Stimulated activated naive CD8-positive, alpha-beta T cell treated with anti-CD3 and anti-CD28 coated beads, Interleukin-15, Interleukin-2, amounts not matched to agents 100 ng/mL and 50 ng/mL, for 24 hours (primary cell): ENCODE measurements at regions not wholly inside any gene's neighbourhood (a gene's known extent, or its start where the extent isn't known, plus 50 kb on each side); places are given as distances from the start of the nearest gene placed in this dataset.

ENCODE experiments used
- H3K27ac Mint-ChIP-seq: one replicate; pipeline ENCODE4 v1.8.0; 2021; ENCODE audit warnings: mild to moderate bottlenecking, mixed read lengths
- H3K27me3 Mint-ChIP-seq: one replicate; pipeline ENCODE4 v1.8.0; 2021; ENCODE audit warnings: mixed read lengths
- H3K36me3 Mint-ChIP-seq: one replicate; pipeline ENCODE4 v1.8.0; 2021; ENCODE audit warnings: low read depth, mixed read lengths
- H3K4me1 Mint-ChIP-seq: one replicate; pipeline ENCODE4 v1.8.0; 2021; ENCODE audit warnings: low read depth, mixed read lengths
- H3K4me3 Mint-ChIP-seq: one replicate; pipeline ENCODE4 v1.8.0; 2021; ENCODE audit warnings: mild to moderate bottlenecking, mixed read lengths
- H3K9me3 Mint-ChIP-seq: one replicate; pipeline ENCODE4 v1.8.0; 2021; ENCODE audit warnings: mixed read lengths

- Mint-ChIP-seq H3K9me3 (no peaks in the 10 kb centered on the region), H3K27me3 (no peaks in the 10 kb centered on the region), H3K4me3 (no peak overlapping the region), H3K27ac (no peak overlapping the region), H3K4me1 (peaks cover 6% of the 10 kb centered on the region), H3K36me3 (no peaks in the 10 kb centered on the region)
These were observed 142.2 kb upstream of the CACNA1E start for GRCh38 chr1:181341026-181341632.

DNA sequence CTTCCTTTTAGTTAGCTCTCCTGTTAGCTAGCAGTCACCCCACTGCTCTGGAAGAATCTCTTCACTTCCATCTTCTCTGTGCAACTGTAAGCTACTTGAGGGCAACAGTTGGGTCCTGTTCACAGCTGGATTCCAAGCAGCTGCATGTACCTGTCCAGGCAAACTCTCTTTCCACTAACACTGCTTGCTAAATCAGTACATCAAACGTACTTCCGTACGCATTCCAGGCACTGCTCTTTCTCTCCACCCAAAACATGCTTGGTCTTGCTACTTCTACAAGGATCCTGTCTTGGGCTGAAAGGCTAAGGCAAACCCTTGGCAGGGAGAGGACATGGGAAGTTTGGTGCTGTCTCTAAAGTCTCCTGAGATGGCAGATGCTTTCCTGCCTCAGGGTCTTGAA is 139.2 kb upstream of the CACNA1E start:
- no peaks in the 10 kb centered on the region for H3K36me3 Mint-ChIP-seq
- H3K9me3 Mint-ChIP-seq: no peaks in the 10 kb centered on the region
- no peak overlapping the region for H3K27ac Mint-ChIP-seq
- H3K4me3 Mint-ChIP-seq: no peak overlapping the region
- H3K4me1 Mint-ChIP-seq: peaks cover 12% of the 10 kb centered on the region
- no peaks in the 10 kb centered on the region for H3K27me3 Mint-ChIP-seq

- Mint-ChIP-seq H3K27ac (no peak overlapping the region), H3K4me1 (peaks cover 12% of the 10 kb centered on the region), H3K4me3 (no peak overlapping the region), H3K36me3 (no peaks in the 10 kb centered on the region), H3K27me3 (no peaks in the 10 kb centered on the region), H3K9me3 (no peaks in the 10 kb centered on the region)
These were observed 138.2 kb upstream of the CACNA1E start for GRCh38 chr1:181345146-181345545.

DNA sequence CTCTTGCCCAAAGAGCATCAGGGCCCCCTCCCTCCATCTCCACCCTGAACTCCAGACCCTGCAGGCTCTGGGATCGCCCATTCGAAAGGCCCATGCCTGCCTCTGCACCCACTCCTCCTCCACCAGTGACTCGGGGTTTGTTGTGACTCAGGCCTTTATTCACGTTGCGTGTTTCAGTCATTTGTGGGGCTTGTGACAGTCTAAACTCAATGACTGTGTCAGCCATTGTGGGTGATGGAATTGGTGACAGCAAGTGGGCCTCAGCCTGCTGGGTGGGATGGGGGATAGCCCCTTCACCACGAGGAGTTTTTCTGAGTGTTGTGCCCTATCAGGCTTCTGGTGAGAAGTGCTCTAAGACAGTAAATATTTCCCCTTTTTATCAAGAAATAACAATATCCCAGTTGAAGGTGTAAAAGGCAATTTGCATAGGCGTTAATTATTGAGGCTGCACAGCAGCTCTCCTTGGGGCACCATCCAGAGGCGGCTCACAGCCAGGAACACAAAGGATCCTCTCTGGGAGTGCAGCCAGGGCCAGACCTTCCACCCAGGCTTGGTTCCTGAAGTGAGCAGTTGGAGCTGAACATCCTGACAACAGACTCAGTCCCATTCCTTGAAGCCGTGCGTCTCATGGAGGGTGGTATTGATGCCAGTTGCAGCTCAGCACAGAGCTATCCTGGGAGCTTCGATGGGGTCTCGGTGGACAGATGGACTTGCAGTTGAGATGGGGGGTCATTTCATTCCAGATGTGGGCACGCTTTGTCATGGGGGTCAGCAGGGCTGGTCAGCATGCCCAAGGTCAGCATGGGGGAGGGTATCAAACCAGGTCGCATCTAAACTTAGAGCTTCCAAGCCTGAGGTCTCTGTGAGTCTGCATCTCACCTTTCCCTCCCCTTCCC is 135.6 kb upstream of the CACNA1E start:
- Mint-ChIP-seq H3K36me3 (no peaks in the 10 kb centered on the region), H3K27ac (no peak overlapping the region), H3K4me1 (peaks cover 12% of the 10 kb centered on the region), H3K27me3 (no peaks in the 10 kb centered on the region), H3K4me3 (no peak overlapping the region), H3K9me3 (no peaks in the 10 kb centered on the region)

DNA sequence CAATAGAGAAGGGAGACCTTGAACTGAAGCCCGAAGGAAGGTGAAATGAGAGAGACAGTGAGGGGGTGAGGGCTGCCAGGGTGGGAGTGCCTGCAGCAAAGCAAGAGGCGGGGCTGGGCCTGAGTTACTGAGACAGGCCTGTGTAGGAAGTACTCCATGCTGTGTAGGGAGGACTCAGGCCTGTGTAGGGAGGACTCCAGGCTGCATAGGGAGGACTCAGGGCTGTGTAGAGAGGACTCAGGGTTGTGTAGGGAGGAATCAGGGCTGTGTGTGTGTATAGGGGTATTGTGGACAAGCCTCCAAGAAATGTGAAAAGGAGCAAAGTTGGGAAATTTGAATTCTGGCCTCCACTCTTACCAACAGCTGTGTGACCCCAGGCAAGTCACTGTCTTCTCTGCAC is 133.8 kb upstream of the CACNA1E start:
- no peaks in the 10 kb centered on the region for H3K9me3 Mint-ChIP-seq
- H3K27me3 Mint-ChIP-seq: no peaks in the 10 kb centered on the region
- H3K27ac Mint-ChIP-seq: no peak overlapping the region
- H3K4me3 Mint-ChIP-seq: no peak overlapping the region
- H3K4me1 Mint-ChIP-seq: peaks cover 6% of the 10 kb centered on the region
- no peaks in the 10 kb centered on the region for H3K36me3 Mint-ChIP-seq

DNA sequence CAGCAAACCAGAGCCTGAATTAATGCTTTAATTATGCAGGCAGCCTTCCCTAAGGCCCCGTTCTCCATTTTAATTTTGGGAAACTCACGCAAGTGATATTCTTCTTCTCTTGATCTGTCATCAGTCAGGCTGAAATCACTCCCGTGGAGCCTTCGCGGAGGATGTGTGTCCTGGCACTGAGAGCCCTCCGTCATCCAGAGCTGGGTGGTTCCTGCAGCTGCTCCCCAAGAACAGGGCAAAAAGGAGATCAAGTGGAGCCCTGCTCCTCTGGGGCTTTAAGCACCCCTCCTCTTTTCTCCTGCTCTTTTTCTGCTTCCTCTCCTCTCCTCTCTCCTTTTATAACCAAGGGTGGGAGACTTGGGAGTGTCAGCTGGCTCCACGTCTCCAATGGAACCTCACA is 133.2 kb upstream of the CACNA1E start:
- Mint-ChIP-seq H3K9me3 (no peaks in the 10 kb centered on the region), H3K27ac (no peak overlapping the region), H3K4me1 (peaks cover 6% of the 10 kb centered on the region), H3K4me3 (no peak overlapping the region), H3K27me3 (no peaks in the 10 kb centered on the region), H3K36me3 (no peaks in the 10 kb centered on the region)

DNA sequence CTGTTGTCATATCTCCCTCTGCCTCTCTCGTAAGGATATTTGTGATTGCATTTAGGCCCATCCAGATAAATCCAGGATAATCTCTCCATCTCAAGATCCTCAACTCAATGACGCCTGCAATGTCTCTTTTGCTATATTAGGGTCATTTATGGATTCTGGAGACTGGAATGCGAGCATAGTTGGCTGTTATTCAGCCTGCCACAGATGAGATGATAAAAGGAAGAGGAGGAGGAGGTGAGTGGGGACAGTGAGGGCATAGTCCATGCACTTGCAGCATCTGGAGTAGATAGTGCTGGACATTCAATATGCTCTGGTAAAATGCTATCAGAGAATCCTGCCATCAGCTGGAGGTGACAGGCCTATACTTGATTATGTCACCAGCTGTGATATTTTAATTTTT is 131.6 kb upstream of the CACNA1E start:
- Mint-ChIP-seq H3K36me3 (no peaks in the 10 kb centered on the region), H3K27ac (no peak overlapping the region), H3K4me1 (peaks cover 6% of the 10 kb centered on the region)

DNA sequence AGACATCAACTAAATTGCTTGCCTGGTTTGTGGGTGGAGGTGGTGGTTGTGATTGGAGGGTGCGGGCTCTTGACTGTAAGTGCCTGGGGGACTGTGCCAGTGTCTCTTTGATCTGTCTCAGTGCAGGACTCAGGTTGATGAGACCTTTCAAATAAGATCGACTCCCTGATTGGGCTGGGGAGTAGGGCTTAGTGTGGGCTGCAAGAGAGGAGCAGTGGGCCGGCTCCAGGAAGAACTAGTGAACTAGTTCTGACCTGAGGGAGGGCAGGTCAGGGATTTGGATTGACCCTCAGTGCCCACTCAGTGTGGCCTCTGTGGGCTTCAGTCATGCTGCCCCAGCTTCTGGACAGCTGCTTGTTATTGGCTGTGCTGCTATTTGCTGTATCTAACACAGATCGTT is 130.6 kb upstream of the CACNA1E start:
- no peaks in the 10 kb centered on the region for H3K36me3 Mint-ChIP-seq
- no peak overlapping the region for H3K4me3 Mint-ChIP-seq
- no peaks in the 10 kb centered on the region for H3K9me3 Mint-ChIP-seq
- H3K27ac Mint-ChIP-seq: no peak overlapping the region
- H3K4me1 Mint-ChIP-seq: peaks cover under 1% of the 10 kb centered on the region
- no peaks in the 10 kb centered on the region for H3K27me3 Mint-ChIP-seq

More for the DNA sequence above, 131.6 kb upstream of the CACNA1E start:
- Mint-ChIP-seq H3K4me3 (no peak overlapping the region), H3K27me3 (no peaks in the 10 kb centered on the region), H3K9me3 (no peaks in the 10 kb centered on the region)

DNA sequence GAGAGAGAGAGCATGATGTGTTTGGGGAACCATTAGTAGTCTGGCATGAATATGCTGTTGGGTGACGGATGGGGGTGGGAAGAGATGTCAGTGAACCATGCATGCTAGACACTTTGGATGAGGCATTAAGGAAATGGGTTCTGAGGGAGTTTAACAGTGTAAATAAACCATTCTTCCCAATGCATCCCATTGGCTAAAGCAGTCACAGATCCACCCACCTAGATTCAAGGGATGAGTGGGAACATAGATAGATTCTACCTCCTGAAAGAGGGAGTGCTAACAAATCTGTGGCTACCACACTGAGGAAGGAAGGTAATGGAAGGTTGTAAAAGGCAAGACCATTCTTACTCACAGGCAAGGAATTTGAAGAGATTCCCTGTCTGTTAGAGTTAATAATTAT is 129.8 kb upstream of the CACNA1E start:
- Mint-ChIP-seq H3K9me3 (no peaks in the 10 kb centered on the region), H3K4me1 (no peaks in the 10 kb centered on the region), H3K36me3 (no peaks in the 10 kb centered on the region), H3K27me3 (no peaks in the 10 kb centered on the region), H3K4me3 (no peak overlapping the region), H3K27ac (no peak overlapping the region)

- H3K4me3 Mint-ChIP-seq: no peak overlapping the region
- no peaks in the 10 kb centered on the region for H3K27me3 Mint-ChIP-seq
- H3K4me1 Mint-ChIP-seq: no peaks in the 10 kb centered on the region
- H3K36me3 Mint-ChIP-seq: no peaks in the 10 kb centered on the region
- no peak overlapping the region for H3K27ac Mint-ChIP-seq
- H3K9me3 Mint-ChIP-seq: no peaks in the 10 kb centered on the region
These were observed 128.5 kb upstream of the CACNA1E start for GRCh38 chr1:181354865-181355264.

GRCh38 chr1:181356505-181357340 is 126.6 kb upstream of the CACNA1E start:
- H3K27me3 Mint-ChIP-seq: no peaks in the 10 kb centered on the region
- no peaks in the 10 kb centered on the region for H3K4me1 Mint-ChIP-seq
- H3K9me3 Mint-ChIP-seq: no peaks in the 10 kb centered on the region
- no peaks in the 10 kb centered on the region for H3K36me3 Mint-ChIP-seq
- no peak overlapping the region for H3K4me3 Mint-ChIP-seq
- H3K27ac Mint-ChIP-seq: no peak overlapping the region

- Mint-ChIP-seq H3K4me1 (no peaks in the 10 kb centered on the region), H3K9me3 (no peaks in the 10 kb centered on the region), H3K4me3 (no peak overlapping the region), H3K27me3 (no peaks in the 10 kb centered on the region), H3K27ac (no peak overlapping the region), H3K36me3 (no peaks in the 10 kb centered on the region)
These were observed 124.3 kb upstream of the CACNA1E start for GRCh38 chr1:181359012-181359411.

DNA sequence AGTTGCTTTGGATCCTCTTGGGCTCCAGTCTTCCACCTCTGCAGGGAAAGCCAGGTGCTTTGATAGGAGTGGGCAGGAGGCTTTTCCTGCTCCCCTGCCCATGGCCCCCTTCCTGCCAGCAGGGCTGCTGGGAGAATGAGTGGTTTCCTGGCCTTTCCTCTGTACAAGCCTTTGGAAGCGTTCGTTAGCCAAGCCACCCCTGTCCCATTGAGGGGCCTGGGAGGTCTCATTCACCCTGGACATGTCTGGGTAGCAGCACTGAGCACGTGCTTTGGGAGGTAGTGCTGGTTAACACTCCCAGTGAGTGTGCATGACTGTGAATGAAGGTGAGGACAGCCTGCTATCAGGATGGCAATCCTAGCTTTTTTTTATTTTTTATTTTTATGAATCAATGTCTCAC is 118.5 kb upstream of the CACNA1E start:
- H3K9me3 Mint-ChIP-seq: no peaks in the 10 kb centered on the region

DNA sequence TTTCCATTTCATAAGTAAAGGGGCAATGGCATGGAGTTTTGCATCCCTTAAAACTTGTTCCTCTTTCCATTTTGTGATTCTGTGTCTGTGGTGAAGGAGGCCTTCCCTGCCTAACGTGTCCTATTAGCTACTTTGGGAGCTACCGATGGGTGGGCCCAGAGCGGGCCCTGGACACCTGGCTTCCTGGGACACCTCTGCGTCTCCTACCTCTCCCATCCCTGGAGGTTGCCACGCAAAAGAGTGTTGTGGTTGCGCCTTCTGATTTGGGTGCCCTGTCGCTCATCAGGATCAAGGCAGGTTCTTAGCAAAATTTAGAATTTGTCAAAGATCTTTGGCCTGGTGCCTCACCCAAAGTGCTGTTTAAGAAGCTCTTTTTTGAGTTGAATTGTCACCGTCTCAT is 116.4 kb upstream of the CACNA1E start:
- Mint-ChIP-seq H3K9me3 (no peaks in the 10 kb centered on the region), H3K4me1 (no peaks in the 10 kb centered on the region), H3K36me3 (no peaks in the 10 kb centered on the region), H3K4me3 (no peak overlapping the region), H3K27me3 (no peaks in the 10 kb centered on the region), H3K27ac (no peak overlapping the region)

More for the DNA sequence above, 118.5 kb upstream of the CACNA1E start:
- H3K4me3 Mint-ChIP-seq: no peak overlapping the region
- no peaks in the 10 kb centered on the region for H3K36me3 Mint-ChIP-seq
- H3K27me3 Mint-ChIP-seq: no peaks in the 10 kb centered on the region
- no peak overlapping the region for H3K27ac Mint-ChIP-seq
- H3K4me1 Mint-ChIP-seq: no peaks in the 10 kb centered on the region

- no peaks in the 10 kb centered on the region for H3K27me3 Mint-ChIP-seq
- no peaks in the 10 kb centered on the region for H3K36me3 Mint-ChIP-seq
- no peaks in the 10 kb centered on the region for H3K9me3 Mint-ChIP-seq
- H3K4me1 Mint-ChIP-seq: no peaks in the 10 kb centered on the region
- H3K27ac Mint-ChIP-seq: no peak overlapping the region
- no peak overlapping the region for H3K4me3 Mint-ChIP-seq
These were observed 113.9 kb upstream of the CACNA1E start for GRCh38 chr1:181369416-181369815.
